ENCODE measurements at regions not wholly inside any gene's neighbourhood (a gene's known extent, or its start where the extent isn't known, plus 50 kb on each side); places are given as distances from the start of the nearest gene placed in this dataset.

DNA sequence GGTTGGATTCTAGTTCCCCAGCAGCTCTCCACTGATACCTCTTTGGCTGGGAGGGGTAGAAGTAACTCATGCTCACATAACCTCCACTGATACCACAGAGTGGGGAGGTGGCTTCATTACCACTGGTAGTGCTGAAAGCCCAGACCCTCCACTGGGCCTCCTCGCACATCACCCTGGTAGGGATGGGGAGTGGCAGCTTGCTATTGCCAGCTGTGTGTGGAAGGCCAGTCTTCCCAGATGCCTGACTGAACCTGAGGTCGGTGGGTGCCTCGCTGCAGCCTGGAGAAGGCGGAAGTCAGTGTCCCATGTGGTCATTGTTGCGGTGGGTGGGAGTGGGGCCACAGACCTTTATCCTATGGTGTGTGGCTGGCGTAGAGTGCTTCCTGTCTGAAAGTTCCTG, 138.0 kb downstream of the TAF11L14 start (continued):
- TF ChIP-seq, protein P1, sequence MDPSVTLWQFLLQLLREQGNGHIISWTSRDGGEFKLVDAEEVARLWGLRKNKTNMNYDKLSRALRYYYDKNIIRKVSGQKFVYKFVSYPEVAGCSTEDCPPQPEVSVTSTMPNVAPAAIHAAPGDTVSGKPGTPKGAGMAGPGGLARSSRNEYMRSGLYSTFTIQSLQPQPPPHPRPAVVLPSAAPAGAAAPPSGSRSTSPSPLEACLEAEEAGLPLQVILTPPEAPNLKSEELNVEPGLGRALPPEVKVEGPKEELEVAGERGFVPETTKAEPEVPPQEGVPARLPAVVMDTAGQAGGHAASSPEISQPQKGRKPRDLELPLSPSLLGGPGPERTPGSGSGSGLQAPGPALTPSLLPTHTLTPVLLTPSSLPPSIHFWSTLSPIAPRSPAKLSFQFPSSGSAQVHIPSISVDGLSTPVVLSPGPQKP (CRISPR knock-in tag; IDR thresholded peaks at IDR 0.05), result no peak

DNA sequence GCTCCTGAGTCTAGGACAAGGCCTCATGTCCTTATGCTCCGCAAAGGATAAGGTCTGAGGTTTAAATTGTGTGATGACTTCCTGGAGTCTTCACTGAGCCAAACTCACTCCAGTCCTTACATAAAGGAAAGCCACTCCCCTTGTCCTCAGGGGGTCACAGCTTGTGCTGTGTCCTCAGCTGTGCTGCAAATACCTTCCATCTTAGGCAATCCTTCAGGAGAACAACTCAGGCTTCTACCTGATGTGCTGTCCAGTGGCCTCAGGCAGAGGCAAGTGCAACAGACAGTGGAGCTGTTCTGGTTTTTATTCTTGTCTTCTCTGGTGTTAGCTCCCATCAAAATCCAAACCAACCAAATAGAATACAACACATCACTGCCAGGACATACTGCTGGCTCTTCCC, 151.5 kb downstream of the TAF11L14 start:
- ChIA-PET CTCF (ENCODE audit: low intra/inter-chr PET ratio) (no interaction called here), POLR2A (no interaction called here)
- H3K4me3 ChIP-seq, result no peak overlapping the region
- intact Hi-C loops (cut with micrococcal nuclease), result no loop called here
- no peaks in the 10 kb centered on the region for H4K20me1 ChIP-seq (replicated peaks; ENCODE audit: control insufficient read depth, insufficient read depth, low read length)
- H3K79me2 ChIP-seq (ENCODE audit: control insufficient read depth, insufficient read depth, low read length), result no peaks in the 10 kb centered on the region
- DNase-seq (ENCODE audit: extremely low read depth in 1 of 4, low spot score in 3 of 4) (no peak), ATAC-seq (no peak), FAIRE-seq (no peak)
- H3K4me2 ChIP-seq (ENCODE audit: insufficient read depth, low read length), result no peak overlapping the region
- in situ Hi-C loops (cut with MboI), result no loop called here
- no peak overlapping the region for H2AFZ ChIP-seq (ENCODE audit: low read depth, low read length)
- no TSS peak for BruUV-seq (replicated peaks)
- H3K27me3 ChIP-seq (ENCODE audit: control insufficient read depth in 2 of 2, insufficient read depth in 2 of 2, low read length in 2 of 2), result no peaks in the 10 kb centered on the region
- H3K9ac ChIP-seq (ENCODE audit: insufficient read depth in 1 of 2, low read depth in 2 of 2, low read length in 2 of 2), result no peak overlapping the region
- no peak overlapping the region for H3K27ac ChIP-seq (ENCODE audit: extremely low read depth, low read depth, low read length)
- WGBS (ENCODE audit: insufficient coverage, low coverage, missing lambda C conversion rate), result 0% methylated on average over 1 of the region's 1 CpG
- H3K9me3 ChIP-seq (replicated peaks; ENCODE audit: control insufficient read depth, insufficient read depth, low read depth, low read length), result no peaks in the 10 kb centered on the region; the same call in 1 of the 2 replicates
- TF ChIP-seq, protein P2, sequence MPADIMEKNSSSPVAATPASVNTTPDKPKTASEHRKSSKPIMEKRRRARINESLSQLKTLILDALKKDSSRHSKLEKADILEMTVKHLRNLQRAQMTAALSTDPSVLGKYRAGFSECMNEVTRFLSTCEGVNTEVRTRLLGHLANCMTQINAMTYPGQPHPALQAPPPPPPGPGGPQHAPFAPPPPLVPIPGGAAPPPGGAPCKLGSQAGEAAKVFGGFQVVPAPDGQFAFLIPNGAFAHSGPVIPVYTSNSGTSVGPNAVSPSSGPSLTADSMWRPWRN (IDR thresholded peaks at IDR 0.05; ENCODE audit: low read depth), result no peak
- TF ChIP-seq ELF2 (CRISPR knock-in tag; IDR thresholded peaks at IDR 0.05) (no peak), JUNB (CRISPR knock-in tag; conservative IDR thresholded peaks at IDR 0.05) (no peak), NR2F6 (CRISPR knock-in tag; IDR thresholded peaks at IDR 0.05) (no peak), RFX7 (CRISPR knock-in tag; IDR thresholded peaks at IDR 0.05) (no peak)
- no peaks in the 10 kb centered on the region for H3K36me3 ChIP-seq (ENCODE audit: control insufficient read depth, insufficient read depth, low read length)
- no peaks in the 10 kb centered on the region for H3K4me1 ChIP-seq (replicated peaks in 1 of 2; ENCODE audit: control insufficient read depth in 2 of 2, insufficient read depth in 2 of 2, low read length in 2 of 2)
- H3K9me1 ChIP-seq (ENCODE audit: control insufficient read depth, insufficient read depth, low read length), result no peaks in the 10 kb centered on the region
